Activated T-cell treated with anti-CD3 and anti-CD28 coated beads for 4 hours (primary cell): ENCODE measurements at regions not wholly inside any gene's neighbourhood (a gene's known extent, or its start where the extent isn't known, plus 50 kb on each side); places are given as distances from the start of the nearest gene placed in this dataset.
"Not testable (repeated sequence)": the region's sequence is repeated elsewhere in the genome, so short reads cannot be mapped to it uniquely, and the experiment has no call there.

Experiments
- DNase-seq: peaks from one replicate; pipeline ENCODE4 v3.0.0-alpha.2; 2020

DNA sequence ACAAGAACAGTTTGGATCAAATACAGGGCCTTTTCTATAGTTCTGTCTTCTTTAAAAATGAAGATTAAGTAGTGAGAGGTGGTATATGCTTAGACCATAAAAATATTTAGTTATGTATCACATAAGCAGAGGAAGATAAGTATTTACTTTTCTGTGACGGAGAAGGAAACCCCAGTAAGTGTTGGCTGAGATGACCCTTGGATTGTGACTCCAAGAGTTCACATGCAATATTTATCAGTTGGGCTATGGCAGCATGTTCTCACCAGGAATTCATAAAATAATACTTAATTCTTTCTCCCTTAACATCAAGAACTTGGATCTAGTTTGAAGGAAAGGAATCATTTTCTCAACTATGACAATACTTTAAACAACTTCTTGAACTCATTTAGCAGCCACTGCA lies 98.4 kb upstream of the TBX18 start:
- DNase-seq: no peak

DNA sequence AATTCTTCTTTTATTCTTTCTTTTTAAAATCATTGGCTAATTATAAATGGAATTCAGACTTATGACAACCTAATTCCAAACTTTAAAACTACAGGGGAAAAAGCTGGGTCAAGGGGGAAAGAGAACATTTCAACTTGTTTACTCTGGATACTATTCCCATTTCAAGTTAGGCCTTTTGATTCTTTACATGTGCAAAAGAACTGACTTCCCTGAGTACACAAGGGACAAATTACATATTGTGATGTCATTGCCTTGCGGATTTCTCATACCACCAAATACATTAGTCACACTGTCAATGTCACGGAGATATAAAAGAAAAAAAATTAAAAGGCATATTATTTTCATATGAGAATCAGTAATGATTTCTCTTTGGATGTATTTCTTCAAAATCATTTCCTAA lies 96.5 kb upstream of the TBX18 start:
- no peak for DNase-seq

DNA sequence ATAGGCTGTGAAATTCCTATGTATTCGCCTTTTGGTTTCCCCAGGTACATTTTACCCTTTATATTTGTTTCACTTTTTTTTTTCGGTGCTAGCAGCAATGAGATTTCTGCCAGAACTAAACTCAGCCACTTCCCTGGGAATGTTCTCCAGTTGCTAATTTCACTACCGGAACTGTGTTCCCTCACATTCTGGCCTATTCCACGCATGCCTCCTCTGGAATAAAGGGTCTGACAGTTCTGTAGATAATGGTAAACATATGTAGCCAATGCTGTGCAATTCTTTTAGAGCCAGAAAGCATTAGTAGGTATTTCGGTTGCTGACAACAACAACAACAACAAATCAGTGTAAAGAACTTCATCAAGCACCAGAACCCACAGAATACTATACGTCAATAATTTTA lies 96.1 kb upstream of the TBX18 start:
- DNase-seq: no peak

DNA sequence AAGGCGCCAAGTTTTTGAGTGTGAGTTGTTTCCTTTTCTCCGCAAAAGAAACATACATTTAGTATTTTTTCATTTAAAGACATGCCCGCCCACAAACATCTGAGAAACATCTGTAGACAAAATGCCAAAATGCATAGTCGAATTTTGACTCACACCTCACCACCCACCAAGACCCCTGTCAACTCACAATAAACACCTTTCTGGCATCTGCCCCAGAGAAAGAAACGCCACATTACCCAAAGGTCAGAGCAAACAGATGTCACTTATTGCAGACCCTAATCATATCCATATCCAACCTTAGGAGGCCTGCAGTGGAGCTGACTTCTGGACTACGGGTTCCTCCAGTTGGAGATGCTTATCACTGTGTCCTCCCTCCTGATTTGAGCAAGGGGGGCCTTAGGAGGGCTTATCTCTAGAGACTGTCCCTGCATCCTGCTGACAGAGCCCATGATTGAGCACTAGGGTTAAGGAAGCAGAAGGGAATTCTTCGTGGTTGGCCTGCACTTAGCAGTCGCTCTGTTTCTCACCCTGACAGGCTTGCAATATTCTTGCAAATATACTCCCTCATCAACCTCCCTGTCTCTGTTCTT lies 90.5 kb upstream of the TBX18 start:
- no peak for DNase-seq

DNA sequence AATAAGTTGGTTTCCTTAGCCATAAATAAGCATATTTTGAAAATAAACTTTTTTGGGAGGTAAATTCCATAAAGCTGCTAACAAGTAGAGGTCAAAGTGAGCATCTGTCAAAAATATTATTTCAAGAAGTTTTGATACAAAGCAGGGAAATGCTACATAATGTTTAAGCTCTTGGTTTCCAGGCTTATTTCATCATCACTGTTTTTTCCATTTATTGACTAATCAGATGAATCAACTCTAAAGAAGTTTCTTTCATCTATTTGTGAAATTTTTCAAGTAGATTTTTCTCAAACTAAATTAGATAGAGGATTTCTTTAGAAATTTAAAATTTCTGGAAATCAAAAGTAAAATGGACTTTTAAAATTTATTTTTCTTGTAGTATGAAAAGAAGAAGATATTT lies 89.5 kb upstream of the TBX18 start:
- DNase-seq: no peak

DNA sequence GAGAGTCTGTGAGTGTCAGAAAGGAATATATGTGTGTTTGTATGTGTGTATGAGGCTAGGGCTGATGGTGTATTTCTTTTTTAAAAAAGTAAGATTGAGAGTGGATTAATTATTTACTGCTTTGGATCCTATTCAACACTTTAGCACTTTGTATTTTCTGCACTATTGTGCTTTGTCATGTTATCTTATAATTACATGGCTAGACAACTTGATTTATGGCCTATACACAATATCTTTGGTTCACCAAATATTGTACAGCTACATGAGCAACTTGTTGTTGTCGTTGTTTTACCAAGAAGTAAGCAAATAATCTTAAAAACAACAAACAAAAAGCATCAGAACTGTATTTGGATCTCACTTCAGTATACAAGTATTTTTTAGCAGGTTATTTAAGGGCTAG lies 84.6 kb upstream of the TBX18 start:
- DNase-seq: no peak

DNA sequence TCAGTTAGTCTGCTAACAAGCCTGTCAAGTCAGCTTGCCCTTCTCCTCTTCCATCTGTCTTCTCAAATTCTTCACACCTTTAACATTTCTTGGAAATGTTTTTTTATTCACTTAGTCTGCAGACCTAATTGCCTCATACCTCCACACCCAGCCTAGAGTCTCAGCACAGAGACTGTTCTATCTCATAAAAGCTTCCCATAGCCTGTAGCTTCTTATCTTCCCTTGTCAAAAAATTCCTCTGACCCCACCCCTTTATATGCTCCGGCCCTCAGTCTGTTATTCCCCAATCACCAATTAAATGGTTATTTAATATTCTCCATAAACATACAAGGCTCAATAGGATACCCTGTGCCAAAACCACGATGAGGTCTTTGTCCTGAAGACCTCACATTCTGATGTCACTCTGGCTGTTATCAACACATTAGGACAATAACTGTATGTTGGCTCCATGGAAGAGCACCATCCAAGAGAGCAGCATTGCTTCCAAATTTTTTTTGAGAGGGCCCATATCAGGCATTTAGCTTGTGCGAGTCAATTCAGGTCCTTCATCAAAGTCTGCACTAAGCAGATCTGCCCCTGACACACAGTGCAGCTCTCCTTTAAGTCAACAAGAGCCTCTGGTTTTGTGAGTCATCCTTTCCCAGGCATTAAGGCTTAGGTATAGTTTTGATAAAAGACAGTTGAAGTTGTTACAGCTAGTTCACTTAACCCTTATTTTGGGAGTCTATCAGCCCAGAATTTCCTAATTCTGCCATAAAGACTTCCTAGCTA lies 83.2 kb upstream of the TBX18 start:
- DNase-seq: no peak

DNA sequence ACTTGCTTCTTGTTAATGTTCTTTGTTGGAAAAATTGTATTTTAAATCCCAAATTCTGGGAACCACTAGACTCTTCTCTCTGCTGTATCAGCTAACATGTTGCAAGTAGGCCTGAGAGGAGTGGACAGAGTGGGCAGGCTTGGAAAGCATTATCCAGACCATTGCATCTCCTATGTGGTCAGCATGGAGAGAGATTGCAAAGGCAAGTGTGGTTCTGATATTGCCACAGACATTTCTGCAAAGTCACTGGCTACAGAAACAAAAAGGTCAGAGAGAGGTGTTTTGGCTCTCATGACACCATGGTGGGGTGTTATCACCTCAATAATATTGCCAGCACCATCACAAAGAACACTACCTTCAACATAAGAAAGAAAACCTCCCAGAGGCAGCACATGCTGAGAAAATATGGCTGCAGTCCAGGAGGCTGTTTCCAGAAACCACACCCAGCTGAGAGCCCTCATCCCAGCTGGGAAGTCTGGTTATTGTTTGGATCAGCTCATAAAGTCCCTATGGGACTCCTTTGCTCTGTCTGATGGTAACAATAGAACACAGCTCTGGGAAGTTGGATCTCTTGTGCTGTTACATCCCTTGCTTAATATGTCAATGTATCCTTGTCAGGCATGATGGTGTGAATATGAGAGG lies 78.2 kb upstream of the TBX18 start:
- no peak for DNase-seq

DNA sequence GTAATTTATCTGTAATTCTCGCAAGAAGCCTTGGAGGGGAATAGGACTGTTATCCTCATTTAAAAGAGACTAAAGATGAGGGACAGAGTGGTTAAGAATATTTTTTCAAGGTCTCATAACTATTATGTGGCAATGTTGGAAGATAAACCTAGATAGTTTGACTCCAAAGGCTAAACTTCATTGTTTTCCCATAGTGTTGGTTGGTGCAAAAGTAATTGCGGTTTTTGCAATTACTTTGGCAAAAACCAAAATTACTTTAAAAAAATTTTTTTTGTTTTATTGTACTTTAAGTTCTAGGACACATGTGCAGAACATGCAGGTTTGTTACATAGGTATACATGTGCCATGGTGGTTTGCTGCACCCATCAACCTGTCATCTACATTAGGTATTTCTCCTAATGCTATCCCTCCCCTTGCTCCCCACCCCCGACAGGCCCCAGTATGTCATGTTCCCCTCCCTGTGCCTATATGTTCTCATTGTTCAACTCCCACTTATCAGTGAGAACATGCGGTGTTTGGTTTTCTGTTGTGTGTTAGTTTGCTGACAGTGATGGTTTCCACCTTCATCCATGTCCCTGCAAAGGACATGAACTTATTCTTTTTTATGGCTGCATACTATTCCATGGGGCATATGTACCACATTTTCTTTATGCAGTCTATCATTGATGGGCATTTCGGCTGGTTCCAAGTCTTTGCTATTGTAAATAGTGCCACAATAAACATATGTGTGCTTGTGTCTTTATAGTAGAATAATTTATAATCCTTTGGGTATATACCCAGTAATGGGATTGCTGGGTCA lies 72.9 kb upstream of the TBX18 start:
- DNase-seq: not testable (repeated sequence)

DNA sequence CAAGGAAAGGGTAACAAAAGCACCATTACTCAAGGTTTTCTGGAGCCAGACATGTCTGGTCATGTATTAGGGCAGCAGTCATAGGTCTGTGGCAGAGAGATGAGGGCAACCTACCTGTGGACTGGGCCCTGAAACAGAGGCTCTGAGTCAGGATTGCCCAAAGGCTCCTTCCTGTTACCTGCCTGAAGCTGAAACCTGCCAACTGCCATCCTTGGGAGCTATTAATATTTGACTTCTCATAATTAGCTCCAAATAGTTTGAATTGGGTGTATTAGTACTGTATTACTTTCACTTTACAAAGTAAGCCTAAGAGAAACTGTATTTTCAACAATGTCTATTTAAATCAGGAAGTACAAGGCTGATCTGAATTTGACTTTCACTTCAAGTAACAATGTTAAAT lies 72.0 kb upstream of the TBX18 start:
- no peak for DNase-seq

DNA sequence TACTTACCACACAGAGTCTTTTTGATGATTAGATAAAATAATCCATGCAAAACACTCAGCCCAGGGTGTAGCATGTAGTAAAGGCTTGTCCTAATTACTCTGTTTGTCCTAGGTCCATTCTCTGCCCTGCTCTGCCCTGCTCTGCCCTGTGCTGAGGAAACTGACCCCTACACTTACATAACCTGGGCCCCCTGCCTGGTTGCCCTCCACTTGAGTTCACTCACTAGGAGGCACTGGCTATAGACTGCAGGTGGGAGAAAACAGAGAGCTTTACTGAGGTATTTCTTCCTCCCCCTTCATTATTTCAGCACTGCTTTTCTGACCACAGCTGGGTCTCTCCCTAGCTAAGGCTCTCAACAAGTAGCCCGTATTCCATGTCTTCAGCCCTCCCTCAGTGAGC lies 70.9 kb upstream of the TBX18 start:
- DNase-seq: no peak

DNA sequence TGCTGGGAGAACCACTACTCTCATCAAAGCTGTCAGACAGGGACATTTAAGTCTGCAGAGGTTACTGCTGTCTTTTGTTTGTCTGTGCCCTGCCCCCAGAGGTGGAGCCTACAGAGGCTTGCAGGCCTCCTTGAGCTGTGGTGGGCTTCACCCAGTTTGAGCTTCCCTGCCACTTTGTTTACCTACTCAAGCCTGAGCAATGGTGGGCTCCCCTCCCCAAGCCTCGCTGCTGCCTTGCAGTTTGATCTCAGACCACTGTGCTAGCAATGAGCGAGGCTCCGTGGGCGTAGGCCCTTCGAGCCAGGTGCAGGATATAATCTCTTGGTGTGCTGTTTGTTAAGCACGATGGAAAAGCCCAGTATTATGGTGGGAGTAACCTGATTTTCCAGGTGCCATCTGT lies 67.5 kb upstream of the TBX18 start:
- not testable (repeated sequence) for DNase-seq

DNA sequence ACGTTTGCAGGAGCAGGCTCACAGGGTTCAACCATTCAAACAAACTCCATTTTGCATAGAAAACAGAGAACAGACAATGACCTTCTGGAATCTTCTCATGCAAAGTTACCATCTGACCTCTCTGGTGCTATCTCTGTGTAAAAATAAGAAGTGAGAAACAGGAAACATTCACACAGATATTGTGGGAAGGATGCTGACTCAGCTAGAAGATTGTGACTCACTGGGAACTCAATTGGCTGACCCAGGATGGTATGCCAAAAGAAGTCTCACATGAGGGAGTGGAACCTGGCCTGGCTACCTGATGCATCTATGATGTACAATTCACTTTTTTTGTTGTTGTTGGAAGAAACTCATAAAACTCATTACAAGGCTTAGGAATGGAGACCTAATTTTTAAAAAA lies 61.1 kb upstream of the TBX18 start:
- no peak for DNase-seq

DNA sequence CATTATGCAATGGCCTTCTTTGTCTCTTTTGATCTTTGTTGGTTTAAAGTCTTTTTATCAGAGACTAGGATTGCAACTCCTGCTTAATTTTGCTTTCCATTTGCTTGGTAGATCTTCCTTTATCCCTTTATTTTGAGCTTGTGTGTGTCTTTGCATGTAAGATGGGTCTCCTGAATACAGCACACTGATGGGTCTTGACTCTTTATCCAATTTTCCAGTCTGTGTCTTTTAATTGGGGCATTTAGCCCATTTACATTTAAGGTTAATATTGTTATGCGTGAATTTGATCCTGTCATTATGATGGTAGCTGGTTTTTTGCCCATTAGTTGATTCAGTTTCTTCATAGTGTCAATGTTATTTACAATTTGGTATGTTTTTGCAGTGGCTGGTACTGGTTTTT lies 56.9 kb upstream of the TBX18 start:
- DNase-seq: not testable (repeated sequence)

DNA sequence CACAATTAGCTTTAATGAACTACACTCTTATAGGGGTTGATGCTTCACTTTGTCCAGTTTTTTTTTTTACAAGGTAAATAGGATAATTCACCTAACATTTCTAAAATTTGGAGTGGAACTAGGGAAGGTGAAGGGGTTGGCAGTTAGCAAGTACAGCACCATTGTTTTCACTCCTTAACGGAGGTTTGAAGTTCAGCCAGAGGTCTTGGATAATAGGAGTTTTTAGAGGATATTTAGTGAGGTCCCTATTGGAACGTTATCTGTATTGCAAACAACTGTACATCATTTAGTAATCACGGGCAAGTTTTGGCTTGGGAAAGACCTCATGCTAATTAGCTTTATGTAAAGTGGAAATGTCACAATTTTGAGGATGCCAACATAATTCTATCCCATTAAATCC lies 52.3 kb upstream of the TBX18 start:
- no peak for DNase-seq

DNA sequence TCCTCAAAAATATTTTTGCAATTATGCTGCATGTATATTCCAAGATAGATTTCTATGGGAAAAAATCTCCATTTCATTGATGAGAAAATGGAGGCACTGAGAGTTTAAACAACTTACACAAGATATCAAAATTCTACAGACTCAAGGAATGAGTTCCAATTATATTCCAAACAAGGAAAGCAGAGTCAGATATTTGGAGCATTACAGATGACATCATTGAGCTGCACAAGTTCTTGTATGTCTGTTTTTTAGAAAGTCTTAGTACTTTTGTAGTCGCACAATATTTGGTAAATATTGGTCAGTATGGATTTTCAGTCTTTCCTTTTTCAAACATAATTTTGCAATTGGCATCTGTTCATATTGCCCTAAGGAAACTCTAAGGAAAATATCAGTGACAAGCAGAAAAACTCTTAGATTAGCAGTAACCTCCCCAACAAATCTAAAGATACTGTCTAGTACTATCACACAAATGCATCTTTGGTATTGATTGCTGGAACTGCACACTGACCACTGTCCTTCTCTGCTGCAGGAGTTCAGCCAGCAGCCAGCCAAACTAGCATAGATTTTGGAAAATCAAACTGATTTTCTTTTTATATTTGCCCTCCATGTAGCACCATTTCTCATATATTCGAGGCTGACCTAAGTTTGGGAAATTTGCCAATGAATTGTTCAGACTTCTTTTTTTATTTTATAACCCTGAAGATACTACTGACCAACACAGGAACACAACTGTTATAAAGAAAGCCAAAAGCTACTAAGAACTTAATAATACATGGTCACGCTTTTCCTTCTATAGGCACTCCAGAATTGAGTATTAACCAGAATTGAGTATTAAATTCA lies 51.7 kb upstream of the TBX18 start:
- DNase-seq: no peak
